Stimulated activated CD8-positive, alpha-beta memory T cell treated with anti-CD3 and anti-CD28 coated beads, Interleukin-7, amount 100 ng/mL, for 48 hours (primary cell): ENCODE measurements at regions not wholly inside any gene's neighbourhood (a gene's known extent, or its start where the extent isn't known, plus 50 kb on each side); places are given as distances from the start of the nearest gene placed in this dataset.

Source experiments
- DNase-seq, 2 donors: peaks; one replicate each; pipeline ENCODE4 v3.0.0-alpha.2; 2020; ENCODE audit warnings: low read depth in 1 of 2; ENCODE audit errors: extremely low read depth in 1 of 2

DNA sequence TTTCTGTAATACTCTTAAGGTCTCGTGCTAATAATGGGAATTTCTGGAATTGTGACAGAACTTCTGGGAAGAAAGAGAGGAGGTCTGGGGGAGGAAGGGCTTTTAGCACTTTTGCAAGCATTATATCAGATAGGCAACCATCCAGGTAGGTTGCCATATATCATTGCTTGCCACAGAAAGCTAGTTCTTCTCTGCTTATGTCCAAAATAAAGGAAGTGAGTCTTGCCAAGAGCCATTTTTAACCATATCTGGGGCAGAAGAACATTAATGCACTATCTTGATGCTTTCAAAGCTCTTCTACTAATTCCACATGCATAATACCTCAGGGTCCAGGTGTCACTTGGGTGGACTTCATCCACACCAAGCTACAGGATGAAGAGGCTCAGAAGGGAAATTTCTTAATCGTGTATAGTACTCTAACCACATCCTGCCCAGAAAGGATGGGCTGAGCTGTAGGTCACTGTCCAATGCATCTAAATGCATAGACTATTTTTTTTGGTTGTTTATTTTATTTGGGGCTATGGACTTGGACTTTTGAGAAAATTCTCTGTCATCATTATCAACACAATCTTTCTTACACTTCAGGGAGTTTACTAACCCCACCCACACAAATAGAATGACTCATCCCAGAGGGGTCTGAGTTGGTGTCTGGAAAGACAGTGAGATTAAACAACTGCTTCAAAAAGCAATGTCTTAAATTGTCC is 68.9 kb upstream of the ADO start:
- DNase-seq: no peak

GRCh38 chr10:62736168-62736546 is 68.4 kb upstream of the ADO start:
- no peak for DNase-seq

DNA sequence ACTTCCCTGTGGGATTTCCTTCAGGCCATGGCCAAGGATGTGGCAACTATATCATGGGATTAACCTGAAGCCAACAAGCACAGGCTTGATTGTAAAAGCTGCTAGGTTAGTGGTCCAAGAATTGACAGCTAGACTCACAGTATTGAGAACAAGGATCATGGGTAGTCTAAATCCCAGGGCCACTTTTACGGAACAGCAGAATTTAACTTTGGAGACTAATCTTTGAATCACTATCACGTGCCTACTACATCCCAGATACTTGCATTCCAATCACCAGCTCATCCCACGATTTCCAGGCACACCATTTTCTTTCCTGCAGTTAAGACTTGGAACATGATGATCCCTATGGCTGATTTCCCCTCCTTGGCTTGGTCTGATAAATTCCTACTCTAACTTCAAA is 65.6 kb upstream of the ADO start:
- no peak for DNase-seq

DNA sequence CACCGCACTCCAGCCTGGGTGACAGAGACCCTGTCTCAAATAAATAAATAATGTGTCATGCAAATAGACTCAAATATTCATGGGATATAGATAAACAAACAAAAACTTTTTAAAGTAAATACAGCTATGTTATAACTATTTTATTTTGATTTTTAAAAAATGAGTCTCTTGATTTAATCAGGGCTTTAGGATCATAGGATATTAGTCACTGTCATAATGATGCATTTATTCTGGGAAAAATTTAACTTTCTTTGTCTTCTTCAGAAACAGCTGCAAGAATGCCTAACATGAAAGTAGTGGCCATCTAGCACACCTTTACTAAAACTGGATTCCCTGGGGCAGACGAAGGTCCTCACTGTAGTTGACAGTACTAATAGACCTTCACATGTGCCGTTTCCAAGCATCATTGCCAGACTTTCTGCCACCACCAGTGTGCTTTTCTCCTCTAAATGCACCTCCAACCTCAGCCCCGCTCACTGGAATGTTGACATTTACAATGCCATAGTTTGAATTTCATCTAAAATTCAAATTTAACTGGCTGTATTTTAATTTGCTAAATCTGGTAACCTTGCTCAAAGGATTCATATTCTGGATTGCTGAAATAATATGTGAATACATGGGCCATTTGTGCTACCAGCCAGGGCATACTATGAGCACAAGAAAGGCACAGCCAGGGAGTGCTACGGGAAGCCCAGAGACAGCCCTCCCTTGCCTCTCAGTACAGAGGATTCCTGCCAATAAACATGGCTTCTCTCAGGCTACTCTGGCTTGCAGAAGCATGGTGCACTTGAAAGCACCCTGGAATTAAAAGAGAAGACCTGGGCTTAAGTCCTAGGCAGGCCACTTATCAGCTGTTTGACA is 63.4 kb upstream of the ADO start:
- DNase-seq: no peak

DNA sequence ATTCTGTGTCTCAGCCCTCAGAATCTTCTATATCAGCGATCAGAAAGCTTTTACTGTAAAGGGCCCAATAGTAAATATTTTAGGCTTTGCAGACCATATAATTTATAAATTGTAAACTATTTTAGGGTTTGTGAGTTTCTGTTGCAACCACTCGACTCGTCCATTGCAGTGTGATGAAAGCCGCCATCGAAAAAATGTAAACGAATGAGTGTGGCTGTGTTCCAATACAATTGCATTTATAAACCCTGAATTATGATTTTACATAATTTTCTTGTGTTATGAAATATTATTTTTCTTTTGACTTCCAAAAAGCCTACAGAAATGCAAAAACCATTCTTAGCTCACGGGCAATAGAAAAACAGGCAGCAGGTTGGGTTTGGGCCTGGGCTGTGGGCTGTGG is 62.5 kb upstream of the ADO start:
- no peak for DNase-seq

- no peak for DNase-seq
Measured at GRCh38 chr10:62742536-62743061, 61.9 kb upstream of the ADO start.

- no peak for DNase-seq
Measured at GRCh38 chr10:62744136-62744535, 60.4 kb upstream of the ADO start.

- no peak for DNase-seq
Measured at GRCh38 chr10:62745581-62745980, 58.9 kb upstream of the ADO start.

GRCh38 chr10:62746951-62747729 is 57.4 kb upstream of the ADO start:
- no peak for DNase-seq

- no peak for DNase-seq
Measured at GRCh38 chr10:62748386-62748785, 56.1 kb upstream of the ADO start.

DNA sequence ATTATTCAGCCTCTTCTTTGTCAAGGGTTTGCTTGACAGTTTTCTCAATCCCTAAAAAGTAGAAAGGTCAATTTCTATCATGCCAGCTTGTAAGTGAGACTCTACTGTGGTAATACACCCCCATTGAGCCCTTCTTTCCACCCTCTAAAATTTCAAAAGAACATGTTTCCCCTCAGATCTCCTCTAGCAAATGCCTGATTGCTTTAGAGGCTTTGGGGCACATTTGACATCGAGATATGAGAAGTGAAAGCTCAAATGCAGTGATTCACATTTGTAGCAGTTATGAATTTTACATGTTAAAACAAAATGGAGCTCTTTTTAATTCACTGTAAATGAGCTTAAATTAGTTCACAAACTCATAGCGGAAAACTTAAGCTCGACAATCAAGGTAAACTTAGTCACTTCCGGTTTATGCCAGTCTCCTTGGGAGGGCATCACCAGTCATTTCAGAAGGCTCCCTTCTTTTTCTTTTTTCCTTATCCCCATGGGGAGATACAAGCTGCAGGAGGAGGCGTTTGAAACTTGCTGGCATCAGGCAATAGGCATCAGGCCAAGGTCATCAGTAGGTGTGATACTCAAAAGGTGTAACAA is 55.3 kb upstream of the ADO start:
- no peak for DNase-seq
